ENCODE measurements at regions not wholly inside any gene's neighbourhood (a gene's known extent, or its start where the extent isn't known, plus 50 kb on each side); places are given as distances from the start of the nearest gene placed in this dataset.

GRCh38 chr3:72343078-72343477 lies 505.2 kb downstream of the SHQ1 start:
- TF ChIP-seq CTCF (IDR thresholded peaks at IDR 0.05; ENCODE audit: insufficient read depth, low read length, poor library complexity, severe bottlenecking), result no peak
- no peak for DNase-seq (ENCODE audit: low read depth)
- Histone ChIP-seq H3K4me3 (ENCODE audit: low read depth, low read length) (no peak overlapping the region), H3K27me3 (ENCODE audit: control insufficient read depth, insufficient read depth, low read length) (no peaks in the 10 kb centered on the region), H3K36me3 (ENCODE audit: control insufficient read depth, insufficient read depth, low read length) (no peaks in the 10 kb centered on the region)

GRCh38 chr3:72342450-72342849 lies 505.8 kb downstream of the SHQ1 start:
- no peak overlapping the region for H3K4me3 ChIP-seq (ENCODE audit: low read depth, low read length)

GRCh38 chr3:72341920-72342319 lies 506.3 kb downstream of the SHQ1 start:
- H3K27me3 ChIP-seq (ENCODE audit: control insufficient read depth, insufficient read depth, low read length), result no peaks in the 10 kb centered on the region
- no peaks in the 10 kb centered on the region for H3K36me3 ChIP-seq (ENCODE audit: control insufficient read depth, insufficient read depth, low read length)
- H3K4me3 ChIP-seq (ENCODE audit: low read depth, low read length), result no peak overlapping the region
- no peak for DNase-seq (ENCODE audit: low read depth)
- TF ChIP-seq CTCF (IDR thresholded peaks at IDR 0.05; ENCODE audit: insufficient read depth, low read length, poor library complexity, severe bottlenecking), result no peak

More at GRCh38 chr3:72342450-72342849, 505.8 kb downstream of the SHQ1 start:
- H3K27me3 ChIP-seq (ENCODE audit: control insufficient read depth, insufficient read depth, low read length), result no peaks in the 10 kb centered on the region
- no peak for DNase-seq (ENCODE audit: low read depth)
- H3K36me3 ChIP-seq (ENCODE audit: control insufficient read depth, insufficient read depth, low read length), result no peaks in the 10 kb centered on the region
- TF ChIP-seq CTCF (IDR thresholded peaks at IDR 0.05; ENCODE audit: insufficient read depth, low read length, poor library complexity, severe bottlenecking), result no peak

GRCh38 chr3:72341380-72341770 lies 506.9 kb downstream of the SHQ1 start:
- H3K36me3 ChIP-seq (ENCODE audit: control insufficient read depth, insufficient read depth, low read length), result no peaks in the 10 kb centered on the region
- no peaks in the 10 kb centered on the region for H3K27me3 ChIP-seq (ENCODE audit: control insufficient read depth, insufficient read depth, low read length)
- TF ChIP-seq CTCF (IDR thresholded peaks at IDR 0.05; ENCODE audit: insufficient read depth, low read length, poor library complexity, severe bottlenecking), result no peak
- DNase-seq (ENCODE audit: low read depth), result no peak
- no peak overlapping the region for H3K4me3 ChIP-seq (ENCODE audit: low read depth, low read length)

- no peak for DNase-seq (ENCODE audit: low read depth)
- no peaks in the 10 kb centered on the region for H3K36me3 ChIP-seq (ENCODE audit: control insufficient read depth, insufficient read depth, low read length)
- no peak for TF ChIP-seq CTCF (IDR thresholded peaks at IDR 0.05; ENCODE audit: insufficient read depth, low read length, poor library complexity, severe bottlenecking)
- no peak overlapping the region for H3K4me3 ChIP-seq (ENCODE audit: low read depth, low read length)
- no peaks in the 10 kb centered on the region for H3K27me3 ChIP-seq (ENCODE audit: control insufficient read depth, insufficient read depth, low read length)
These were observed 507.5 kb downstream of the SHQ1 start for GRCh38 chr3:72340476-72341379.

GRCh38 chr3:72340056-72340455 lies 508.2 kb downstream of the SHQ1 start:
- no peak for TF ChIP-seq CTCF (IDR thresholded peaks at IDR 0.05; ENCODE audit: insufficient read depth, low read length, poor library complexity, severe bottlenecking)
- Histone ChIP-seq H3K4me3 (ENCODE audit: low read depth, low read length) (no peak overlapping the region), H3K27me3 (ENCODE audit: control insufficient read depth, insufficient read depth, low read length) (no peaks in the 10 kb centered on the region), H3K36me3 (ENCODE audit: control insufficient read depth, insufficient read depth, low read length) (no peaks in the 10 kb centered on the region)
- DNase-seq (ENCODE audit: low read depth), result no peak

Measured in kidney epithelial cell (primary cell).